ENCODE measurements at regions not wholly inside any gene's neighbourhood (a gene's known extent, or its start where the extent isn't known, plus 50 kb on each side); places are given as distances from the start of the nearest gene placed in this dataset.

- TF ChIP-seq CTCF (IDR thresholded peaks at IDR 0.05) (no peak), EZH2 (IDR thresholded peaks at IDR 0.05) (no peak)
Observed at GRCh38 chr7:80359029-80359428, 152.8 kb downstream of the GNAT3 start.

Data from neural progenitor cell (in vitro differentiated cells).